HAP-1 (cell line): ENCODE measurements at regions not wholly inside any gene's neighbourhood (a gene's known extent, or its start where the extent isn't known, plus 50 kb on each side); places are given as distances from the start of the nearest gene placed in this dataset.

Experiments
- DNase-seq, 2 experiments: peaks; one replicate each; pipeline ENCODE4 v3.0.0-alpha.2; 2016 to 2020; ENCODE audit warnings: low spot score in 2 of 2
- H3K27me3 ChIP-seq: fragments of 250-450 bp; sonication (Bioruptor Pico); 2 replicates; pipeline ENCODE4 v1.5.1; 2020; ENCODE audit warnings: low read depth, mild to moderate bottlenecking, moderate library complexity
- H3K36me3 ChIP-seq: fragments of 250-450 bp; sonication (Bioruptor Pico); replicated peaks from 2 replicates; pipeline ENCODE4 v1.5.1; 2020; ENCODE audit warnings: mild to moderate bottlenecking
- H3K4me1 ChIP-seq: fragments of 250-450 bp; sonication (Bioruptor Pico); 2 replicates; pipeline ENCODE4 v1.5.1; 2020; ENCODE audit warnings: mild to moderate bottlenecking
- H3K4me3 ChIP-seq: fragments of 250-450 bp; sonication (Bioruptor Pico); 2 replicates; pipeline ENCODE4 v1.5.1; 2020; ENCODE audit warnings: mild to moderate bottlenecking, moderate library complexity
- H3K9me3 ChIP-seq: fragments of 250-450 bp; sonication (Bioruptor Pico); 2 replicates; pipeline ENCODE4 v1.5.1; 2020; ENCODE audit warnings: mild to moderate bottlenecking, moderate library complexity
- in situ Hi-C: fragments of 300-500 bp; cut with MboI; formaldehyde crosslinking; loops from 3 replicates; pipeline ENCODE4 v1.14.3; 2020; ENCODE audit warnings: low sequenced_read_pairs, inconsistent platforms, mixed read lengths

DNA sequence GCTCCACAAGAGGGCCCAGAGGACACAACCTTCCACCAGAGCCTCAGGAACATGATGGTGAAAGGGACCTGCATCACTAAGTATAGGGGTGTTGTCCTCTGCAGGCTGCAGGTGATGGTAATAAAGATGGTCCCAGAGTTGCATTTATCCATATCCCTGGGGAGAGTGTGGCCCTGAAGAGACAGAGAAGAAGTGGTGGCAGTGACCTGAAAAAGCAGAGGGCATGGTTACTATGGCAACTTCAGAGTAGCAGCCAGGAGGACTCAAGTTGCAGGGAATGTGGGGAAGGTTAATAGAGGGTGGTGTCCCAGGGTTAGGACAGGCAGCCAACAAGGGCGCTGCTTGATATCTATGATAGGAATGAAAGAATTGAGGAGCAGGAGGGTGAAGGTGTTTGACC, 57.1 kb downstream of the HLA-A start:
- Histone ChIP-seq H3K9me3 (no peaks in the 10 kb centered on the region), H3K4me3 (no peak overlapping the region), H3K36me3 (no peaks in the 10 kb centered on the region), H3K4me1 (no peaks in the 10 kb centered on the region), H3K27me3 (no peaks in the 10 kb centered on the region)
- no peak for DNase-seq
- in situ Hi-C loops, result no loop called here

GRCh38 chr6:30000156-30000791, 57.9 kb downstream of the HLA-A start:
- Histone ChIP-seq H3K4me1 (no peaks in the 10 kb centered on the region), H3K27me3 (no peaks in the 10 kb centered on the region), H3K9me3 (no peaks in the 10 kb centered on the region), H3K36me3 (no peaks in the 10 kb centered on the region), H3K4me3 (no peak overlapping the region)
- DNase-seq, result no peak
- in situ Hi-C loops, result loop anchor here (25.0 kb wide), 1 partner anchor 288 kb away; the partner anchor contains the start of gene HLA-F

DNA sequence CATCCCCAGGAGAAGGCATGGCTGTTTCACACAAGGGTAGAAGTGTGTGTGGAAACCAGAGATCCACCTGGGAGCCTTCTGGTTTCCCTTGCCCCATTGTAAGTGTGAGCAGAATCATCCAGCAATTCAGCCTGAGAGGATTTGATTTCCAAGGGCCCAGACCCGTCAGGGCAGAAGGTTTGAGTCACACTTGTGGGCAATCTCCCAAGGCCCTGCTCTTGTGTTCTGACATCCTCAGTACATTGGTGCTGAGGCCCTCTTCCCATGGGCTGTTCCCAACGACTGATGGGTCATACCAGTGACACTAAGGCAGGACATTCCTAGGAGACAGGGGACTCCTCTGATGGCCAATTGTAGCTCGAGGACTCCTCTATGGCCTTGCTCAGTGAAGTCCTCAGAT, 58.2 kb upstream of the POLR1H start:
- DNase-seq, result no peak
- no peaks in the 10 kb centered on the region for H3K27me3 ChIP-seq
- no peaks in the 10 kb centered on the region for H3K9me3 ChIP-seq
- H3K4me1 ChIP-seq, result no peaks in the 10 kb centered on the region
- in situ Hi-C loops, result loop anchor here (25.0 kb wide), 1 partner anchor 291 kb away; the partner anchor contains the start of gene HLA-F
- H3K4me3 ChIP-seq, result no peak overlapping the region
- no peaks in the 10 kb centered on the region for H3K36me3 ChIP-seq

- H3K36me3 ChIP-seq, result no peaks in the 10 kb centered on the region
- H3K4me1 ChIP-seq, result no peaks in the 10 kb centered on the region
- H3K4me3 ChIP-seq, result no peak overlapping the region
- no peaks in the 10 kb centered on the region for H3K9me3 ChIP-seq
- no peak for DNase-seq
- in situ Hi-C loops, result loop anchor here (5.0 to 25.0 kb wide), 2 partner anchors 158 to 293 kb away; partner anchors contain the start of gene HLA-F
- H3K27me3 ChIP-seq, result no peaks in the 10 kb centered on the region
Measured at GRCh38 chr6:30005482-30005881, 55.6 kb upstream of the POLR1H start.

DNA sequence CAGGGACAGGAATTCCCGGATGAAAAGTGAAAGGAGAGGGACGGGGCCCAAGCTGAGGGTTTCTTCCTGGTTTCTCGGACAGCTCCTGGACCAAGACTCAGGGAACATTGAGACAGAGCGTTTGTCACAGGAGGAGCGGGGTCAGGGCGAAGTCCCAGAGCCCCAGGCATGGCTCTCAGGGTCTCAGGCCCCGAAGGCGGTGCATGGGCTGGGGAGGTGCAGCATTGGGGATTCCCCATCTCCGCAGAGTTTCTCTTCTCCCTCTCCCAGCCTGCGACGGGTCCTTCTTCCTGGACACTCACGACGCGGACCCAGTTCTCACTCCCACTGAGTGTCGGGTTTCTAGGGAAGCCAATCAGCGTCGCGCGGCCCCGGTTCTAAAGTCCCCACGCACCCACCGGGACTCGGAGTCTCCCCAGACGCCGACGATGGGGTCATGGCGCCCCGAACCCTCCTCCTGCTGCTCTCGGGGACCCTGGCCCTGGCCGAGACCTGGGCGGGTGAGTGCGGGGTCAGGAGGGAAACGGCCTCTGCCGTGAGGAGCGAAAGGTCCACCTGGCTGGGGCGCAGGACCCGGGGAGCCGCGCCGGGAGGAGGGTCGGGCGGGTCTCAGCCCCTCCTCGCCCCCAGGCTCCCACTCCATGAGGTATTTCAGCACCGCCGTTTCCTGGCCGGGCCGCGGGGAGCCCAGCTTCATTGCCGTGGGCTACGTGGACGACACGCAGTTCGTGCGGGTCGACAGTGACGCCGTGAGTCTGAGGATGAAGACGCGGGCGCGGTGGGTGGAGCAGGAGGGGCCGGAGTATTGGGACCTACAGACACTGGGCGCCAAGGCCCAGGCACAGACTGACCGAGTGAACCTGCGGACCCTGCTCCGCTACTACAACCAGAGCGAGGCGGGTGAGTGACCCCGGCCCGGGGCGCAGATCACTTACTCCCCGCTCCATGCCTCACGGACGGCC, 54.6 kb upstream of the POLR1H start:
- no peak overlapping the region for H3K4me3 ChIP-seq
- in situ Hi-C loops, result loop anchor here (5.0 to 25.0 kb wide), 2 partner anchors 159 to 294 kb away; partner anchors contain the start of gene HLA-F
- H3K4me1 ChIP-seq, result no peaks in the 10 kb centered on the region
- H3K27me3 ChIP-seq, result no peaks in the 10 kb centered on the region
- H3K9me3 ChIP-seq, result no peaks in the 10 kb centered on the region
- no peaks in the 10 kb centered on the region for H3K36me3 ChIP-seq
- DNase-seq, result no peak

DNA sequence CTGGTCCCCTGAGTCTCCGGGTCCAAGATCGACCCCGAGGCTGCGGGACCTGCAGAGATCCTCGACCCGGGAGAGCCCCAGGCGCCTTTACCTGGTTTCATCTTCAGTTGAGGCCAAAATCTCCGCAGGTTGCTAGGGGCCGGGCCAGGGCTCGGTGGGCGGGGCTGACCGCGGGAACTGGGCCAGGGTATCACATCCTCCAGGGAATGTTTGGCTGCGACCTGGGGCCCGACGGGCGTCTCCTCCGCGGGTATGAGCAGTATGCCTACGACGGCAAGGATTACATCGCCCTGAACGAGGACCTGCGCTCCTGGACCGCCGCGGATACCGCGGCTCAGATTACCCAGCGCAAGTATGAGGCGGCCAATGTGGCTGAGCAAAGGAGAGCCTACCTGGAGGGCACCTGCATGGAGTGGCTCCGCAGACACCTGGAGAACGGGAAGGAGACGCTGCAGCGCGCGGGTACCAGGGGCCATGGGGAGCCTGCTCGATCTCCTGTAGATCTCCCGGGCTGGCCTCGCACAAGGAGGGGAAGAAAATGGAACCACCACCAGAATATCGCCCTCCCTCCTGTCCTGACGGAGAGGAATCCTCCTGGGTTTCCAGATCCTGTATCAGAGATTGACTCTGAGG, 53.8 kb upstream of the POLR1H start:
- in situ Hi-C loops, result loop anchor here (5.0 to 25.0 kb wide), 2 partner anchors 160 to 295 kb away; partner anchors contain the start of gene HLA-F
- no peak for DNase-seq
- H3K27me3 ChIP-seq, result no peaks in the 10 kb centered on the region
- H3K36me3 ChIP-seq, result no peaks in the 10 kb centered on the region
- H3K4me1 ChIP-seq, result no peaks in the 10 kb centered on the region
- H3K9me3 ChIP-seq, result no peaks in the 10 kb centered on the region
- H3K4me3 ChIP-seq, result no peak overlapping the region

- H3K4me3 ChIP-seq, result no peak overlapping the region
Measured at GRCh38 chr6:30009113-30009512, 52.0 kb upstream of the POLR1H start.

More at GRCh38 chr6:30009113-30009512, 52.0 kb upstream of the POLR1H start:
- in situ Hi-C loops, result loop anchor here (5.0 to 25.0 kb wide), 2 partner anchors 162 to 297 kb away; partner anchors contain the start of gene HLA-F
- no peaks in the 10 kb centered on the region for H3K27me3 ChIP-seq
- no peaks in the 10 kb centered on the region for H3K36me3 ChIP-seq
- H3K9me3 ChIP-seq, result no peaks in the 10 kb centered on the region
- H3K4me1 ChIP-seq, result no peaks in the 10 kb centered on the region
- DNase-seq, result no peak
